Thyroid gland (tissue), 4 donors: ENCODE measurements at regions not wholly inside any gene's neighbourhood (a gene's known extent, or its start where the extent isn't known, plus 50 kb on each side); places are given as distances from the start of the nearest gene placed in this dataset.

Experiments
- CTCF ChIP-seq, 6 experiments: fragments of 200-600 bp in 3 of 6; fragments of 450-650 bp in 3 of 6; sonication (generic) in 3 of 6; IDR thresholded peaks; one replicate each; pipeline ENCODE4 v1.5.1; 2016 to 2019; ENCODE audit warnings: antibody characterized with exemption in 6 of 6, mild to moderate bottlenecking in 2 of 6, inconsistent platforms in 1 of 6, moderate library complexity in 1 of 6
- POLR2A ChIP-seq, 2 donors: fragments of 450-650 bp; IDR thresholded peaks; one replicate each; pipeline ENCODE4 v1.6.1; 2017; ENCODE audit warnings: antibody characterized with exemption in 2 of 2, mild to moderate bottlenecking in 2 of 2, moderate library complexity in 1 of 2

GRCh38 chr12:13283867-13284266 lies 87.3 kb downstream of the EMP1 start:
- no peak for TF ChIP-seq CTCF (IDR thresholded peaks at IDR 0.05)
- no peak for TF ChIP-seq POLR2A (IDR thresholded peaks at IDR 0.05)
